ENCODE measurements at regions not wholly inside any gene's neighbourhood (a gene's known extent, or its start where the extent isn't known, plus 50 kb on each side); places are given as distances from the start of the nearest gene placed in this dataset.

DNA sequence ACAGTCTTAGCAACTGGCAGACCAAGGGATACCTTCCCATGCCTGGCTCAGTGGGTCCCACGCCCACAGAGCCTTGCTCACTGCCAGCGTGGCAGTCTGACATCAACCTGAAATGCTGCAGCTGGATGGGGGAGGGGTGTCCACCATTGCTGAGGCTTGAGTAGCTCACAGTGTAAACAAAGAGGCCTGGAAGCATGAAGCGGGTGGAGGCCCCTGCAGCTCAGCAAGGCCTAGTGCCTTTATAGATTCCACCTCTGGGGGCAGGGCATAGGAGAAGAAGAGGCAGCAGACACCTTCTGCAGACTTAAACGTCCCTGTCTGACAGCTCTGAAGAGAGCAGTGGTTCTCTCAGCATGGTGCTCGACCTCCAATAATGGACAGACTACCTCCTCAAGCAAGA lies 263.2 kb downstream of the KIF2B start:
- no peak for TF ChIP-seq YY1 (IDR thresholded peaks at IDR 0.05; ENCODE audit: low read depth)
- TF ChIP-seq, protein P1, sequence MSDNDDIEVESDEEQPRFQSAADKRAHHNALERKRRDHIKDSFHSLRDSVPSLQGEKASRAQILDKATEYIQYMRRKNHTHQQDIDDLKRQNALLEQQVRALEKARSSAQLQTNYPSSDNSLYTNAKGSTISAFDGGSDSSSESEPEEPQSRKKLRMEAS (IDR thresholded peaks at IDR 0.05) = no peak
- TF ChIP-seq EP300 (IDR thresholded peaks at IDR 0.05; ENCODE audit: borderline replicate concordance) = no peak
- TF ChIP-seq TCF12 (IDR thresholded peaks at IDR 0.05; ENCODE audit: low read depth) = no peak
- no peak for TF ChIP-seq FOXM1 (IDR thresholded peaks at IDR 0.05; ENCODE audit: borderline replicate concordance, low read depth)
- TF ChIP-seq TEAD4 (IDR thresholded peaks at IDR 0.05) = no peak
- TF ChIP-seq TAF1 (IDR thresholded peaks at IDR 0.05; ENCODE audit: low read depth) = no peak
- no peak for TF ChIP-seq CEBPB (IDR thresholded peaks at IDR 0.05)
- no peak for TF ChIP-seq ZBTB7A (IDR thresholded peaks at IDR 0.05; ENCODE audit: low read depth)
- TF ChIP-seq, protein P2, sequence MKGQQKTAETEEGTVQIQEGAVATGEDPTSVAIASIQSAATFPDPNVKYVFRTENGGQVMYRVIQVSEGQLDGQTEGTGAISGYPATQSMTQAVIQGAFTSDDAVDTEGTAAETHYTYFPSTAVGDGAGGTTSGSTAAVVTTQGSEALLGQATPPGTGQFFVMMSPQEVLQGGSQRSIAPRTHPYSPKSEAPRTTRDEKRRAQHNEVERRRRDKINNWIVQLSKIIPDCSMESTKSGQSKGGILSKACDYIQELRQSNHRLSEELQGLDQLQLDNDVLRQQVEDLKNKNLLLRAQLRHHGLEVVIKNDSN (IDR thresholded peaks at IDR 0.05) = no peak
- TF ChIP-seq, protein P3, sequence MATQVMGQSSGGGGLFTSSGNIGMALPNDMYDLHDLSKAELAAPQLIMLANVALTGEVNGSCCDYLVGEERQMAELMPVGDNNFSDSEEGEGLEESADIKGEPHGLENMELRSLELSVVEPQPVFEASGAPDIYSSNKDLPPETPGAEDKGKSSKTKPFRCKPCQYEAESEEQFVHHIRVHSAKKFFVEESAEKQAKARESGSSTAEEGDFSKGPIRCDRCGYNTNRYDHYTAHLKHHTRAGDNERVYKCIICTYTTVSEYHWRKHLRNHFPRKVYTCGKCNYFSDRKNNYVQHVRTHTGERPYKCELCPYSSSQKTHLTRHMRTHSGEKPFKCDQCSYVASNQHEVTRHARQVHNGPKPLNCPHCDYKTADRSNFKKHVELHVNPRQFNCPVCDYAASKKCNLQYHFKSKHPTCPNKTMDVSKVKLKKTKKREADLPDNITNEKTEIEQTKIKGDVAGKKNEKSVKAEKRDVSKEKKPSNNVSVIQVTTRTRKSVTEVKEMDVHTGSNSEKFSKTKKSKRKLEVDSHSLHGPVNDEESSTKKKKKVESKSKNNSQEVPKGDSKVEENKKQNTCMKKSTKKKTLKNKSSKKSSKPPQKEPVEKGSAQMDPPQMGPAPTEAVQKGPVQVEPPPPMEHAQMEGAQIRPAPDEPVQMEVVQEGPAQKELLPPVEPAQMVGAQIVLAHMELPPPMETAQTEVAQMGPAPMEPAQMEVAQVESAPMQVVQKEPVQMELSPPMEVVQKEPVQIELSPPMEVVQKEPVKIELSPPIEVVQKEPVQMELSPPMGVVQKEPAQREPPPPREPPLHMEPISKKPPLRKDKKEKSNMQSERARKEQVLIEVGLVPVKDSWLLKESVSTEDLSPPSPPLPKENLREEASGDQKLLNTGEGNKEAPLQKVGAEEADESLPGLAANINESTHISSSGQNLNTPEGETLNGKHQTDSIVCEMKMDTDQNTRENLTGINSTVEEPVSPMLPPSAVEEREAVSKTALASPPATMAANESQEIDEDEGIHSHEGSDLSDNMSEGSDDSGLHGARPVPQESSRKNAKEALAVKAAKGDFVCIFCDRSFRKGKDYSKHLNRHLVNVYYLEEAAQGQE (IDR thresholded peaks at IDR 0.05; ENCODE audit: low read depth) = no peak

Data from Ishikawa (cell line).